Mesothelial cell of epicardium (in vitro differentiated cells): ENCODE measurements at regions not wholly inside any gene's neighbourhood (a gene's known extent, or its start where the extent isn't known, plus 50 kb on each side); places are given as distances from the start of the nearest gene placed in this dataset.
"Not testable (repeated sequence)": the region's sequence is repeated elsewhere in the genome, so short reads cannot be mapped to it uniquely, and the experiment has no call there.

Source experiments
- DNase-seq, 2 experiments: peaks; one replicate each; pipeline ENCODE4 v3.0.0; 2021; ENCODE audit warnings: low spot score in 2 of 2; ENCODE audit not compliant: unreplicated experiment in 2 of 2
- H3K27ac Mint-ChIP-seq: 2 replicates; pipeline ENCODE4 v1.8.0; 2021; ENCODE audit warnings: mixed read lengths
- H3K27me3 Mint-ChIP-seq: 2 replicates; pipeline ENCODE4 v1.8.0; 2021; ENCODE audit warnings: low read depth, mixed read lengths
- H3K36me3 Mint-ChIP-seq: 2 replicates; pipeline ENCODE4 v1.8.0; 2021; ENCODE audit warnings: mixed read lengths
- H3K4me1 Mint-ChIP-seq: 2 replicates; pipeline ENCODE4 v1.8.0; 2021; ENCODE audit warnings: mixed read lengths
- H3K4me3 Mint-ChIP-seq: 2 replicates; pipeline ENCODE4 v1.8.0; 2021; ENCODE audit warnings: mild to moderate bottlenecking, moderate library complexity, mixed read lengths
- H3K9me3 Mint-ChIP-seq: 2 replicates; pipeline ENCODE4 v1.8.0; 2021; ENCODE audit warnings: mixed read lengths
- TF ChIP-seq, protein P1 (sequence below): fragments of 200-600 bp; sonication (generic); IDR thresholded peaks from one replicate; pipeline ENCODE4 v1.5.0; 2021; ENCODE audit warnings: antibody characterized with exemption; ENCODE audit not compliant: unreplicated experiment

DNA sequence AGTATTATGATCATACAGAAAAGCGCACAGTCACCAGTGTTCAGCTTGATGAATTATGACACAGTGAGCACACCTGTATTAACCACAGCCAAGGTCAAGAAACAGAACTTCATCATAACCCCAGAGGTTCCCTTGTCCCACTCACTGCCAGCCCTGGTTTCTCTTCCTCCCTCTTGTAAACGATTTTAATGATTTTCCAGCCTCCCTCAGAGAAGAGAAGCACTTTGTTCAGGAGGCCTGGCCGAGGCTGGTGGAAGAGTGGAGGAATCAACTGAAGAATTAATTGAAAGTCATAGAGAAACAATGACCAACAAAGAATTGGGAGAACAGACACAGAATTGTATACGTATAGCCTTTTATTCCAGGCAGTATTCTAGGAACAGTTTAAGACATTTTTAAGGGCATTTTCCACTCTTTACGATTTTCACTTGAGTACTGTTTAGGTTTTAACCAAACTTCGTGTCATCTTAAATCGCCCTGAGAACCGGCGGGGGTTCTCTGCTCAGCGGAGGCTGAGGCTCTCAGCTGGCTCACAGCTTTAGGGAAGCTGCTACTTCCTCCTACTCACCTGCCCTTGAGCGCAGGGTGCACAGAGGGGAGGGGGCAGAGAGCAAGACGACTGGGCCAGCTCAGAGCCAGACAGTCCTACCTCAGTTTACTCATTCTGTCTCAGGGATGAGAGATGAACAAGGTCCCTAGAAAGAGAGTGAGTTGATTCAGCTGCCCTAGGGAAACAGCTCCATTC is 108.6 kb downstream of the AKAP11 start:
- Mint-ChIP-seq H3K27me3 (peaks cover 12% of the 10 kb centered on the region), H3K27ac (no peak overlapping the region), H3K36me3 (no peaks in the 10 kb centered on the region), H3K4me3 (no peak overlapping the region), H3K9me3 (peaks cover 10% of the 10 kb centered on the region), H3K4me1 (no peaks in the 10 kb centered on the region)
- no peak for DNase-seq
- TF ChIP-seq, protein P1, sequence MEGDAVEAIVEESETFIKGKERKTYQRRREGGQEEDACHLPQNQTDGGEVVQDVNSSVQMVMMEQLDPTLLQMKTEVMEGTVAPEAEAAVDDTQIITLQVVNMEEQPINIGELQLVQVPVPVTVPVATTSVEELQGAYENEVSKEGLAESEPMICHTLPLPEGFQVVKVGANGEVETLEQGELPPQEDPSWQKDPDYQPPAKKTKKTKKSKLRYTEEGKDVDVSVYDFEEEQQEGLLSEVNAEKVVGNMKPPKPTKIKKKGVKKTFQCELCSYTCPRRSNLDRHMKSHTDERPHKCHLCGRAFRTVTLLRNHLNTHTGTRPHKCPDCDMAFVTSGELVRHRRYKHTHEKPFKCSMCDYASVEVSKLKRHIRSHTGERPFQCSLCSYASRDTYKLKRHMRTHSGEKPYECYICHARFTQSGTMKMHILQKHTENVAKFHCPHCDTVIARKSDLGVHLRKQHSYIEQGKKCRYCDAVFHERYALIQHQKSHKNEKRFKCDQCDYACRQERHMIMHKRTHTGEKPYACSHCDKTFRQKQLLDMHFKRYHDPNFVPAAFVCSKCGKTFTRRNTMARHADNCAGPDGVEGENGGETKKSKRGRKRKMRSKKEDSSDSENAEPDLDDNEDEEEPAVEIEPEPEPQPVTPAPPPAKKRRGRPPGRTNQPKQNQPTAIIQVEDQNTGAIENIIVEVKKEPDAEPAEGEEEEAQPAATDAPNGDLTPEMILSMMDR, result no peak

DNA sequence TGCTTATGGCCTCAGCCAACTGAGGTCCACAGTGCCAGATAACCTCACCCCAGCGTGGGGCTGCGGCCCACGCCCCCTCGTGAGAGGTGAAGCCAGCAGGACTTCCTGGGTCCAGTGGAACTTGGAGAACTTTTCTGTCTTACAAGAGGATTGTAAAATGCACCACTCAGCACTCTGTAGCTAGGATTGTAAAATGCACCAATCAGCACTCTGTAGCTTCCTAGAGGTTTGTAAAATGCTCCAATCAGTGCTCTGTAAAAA is 109.1 kb downstream of the AKAP11 start:
- H3K4me3 Mint-ChIP-seq, result no peak overlapping the region
- H3K27me3 Mint-ChIP-seq, result peaks cover 7% of the 10 kb centered on the region
- no peaks in the 10 kb centered on the region for H3K4me1 Mint-ChIP-seq
- H3K36me3 Mint-ChIP-seq, result no peaks in the 10 kb centered on the region
- H3K27ac Mint-ChIP-seq, result no peak overlapping the region
- TF ChIP-seq, protein P1, result no peak
- H3K9me3 Mint-ChIP-seq, result peaks cover 10% of the 10 kb centered on the region
- no peak for DNase-seq

- H3K4me1 Mint-ChIP-seq, H3K4me3 Mint-ChIP-seq, H3K27me3 Mint-ChIP-seq, H3K36me3 Mint-ChIP-seq, H3K27ac Mint-ChIP-seq, DNase-seq, H3K9me3 Mint-ChIP-seq: not testable (repeated sequence)
These were observed 109.5 kb downstream of the AKAP11 start for GRCh38 chr13:42381426-42381825.

- no peaks in the 10 kb centered on the region for H3K4me1 Mint-ChIP-seq
- H3K27ac Mint-ChIP-seq, result no peak overlapping the region
- H3K27me3 Mint-ChIP-seq, result peaks cover 4% of the 10 kb centered on the region
- H3K9me3 Mint-ChIP-seq, result peaks cover 10% of the 10 kb centered on the region
- H3K36me3 Mint-ChIP-seq, result no peaks in the 10 kb centered on the region
- H3K4me3 Mint-ChIP-seq, result no peak overlapping the region
- TF ChIP-seq, protein P1, result no peak
- no peak for DNase-seq
These were observed 111.1 kb downstream of the AKAP11 start for GRCh38 chr13:42383025-42383424.

DNA sequence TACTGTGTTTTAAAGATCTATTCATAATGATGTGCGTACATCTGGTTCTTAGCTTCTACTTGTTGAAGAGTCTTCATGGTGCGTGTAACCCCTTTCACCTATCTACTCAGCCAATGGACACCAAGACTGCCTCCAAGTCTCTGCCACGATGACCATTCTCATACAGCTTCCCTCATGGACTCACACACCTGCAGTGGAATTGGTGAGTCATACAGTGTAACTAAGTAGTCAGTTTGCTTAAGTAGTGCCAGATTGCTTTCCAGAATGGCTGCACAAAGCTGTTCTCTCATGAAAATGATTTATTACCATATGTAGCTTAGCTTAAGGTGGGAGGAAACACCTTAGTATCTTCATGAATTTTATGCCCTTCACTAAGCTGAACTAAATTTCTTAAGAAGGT is 112.3 kb downstream of the AKAP11 start:
- Mint-ChIP-seq H3K4me1 (no peaks in the 10 kb centered on the region), H3K9me3 (peaks cover 10% of the 10 kb centered on the region), H3K4me3 (no peak overlapping the region), H3K27me3 (peaks cover 7% of the 10 kb centered on the region), H3K36me3 (no peaks in the 10 kb centered on the region), H3K27ac (no peak overlapping the region)
- TF ChIP-seq, protein P1, result no peak
- no peak for DNase-seq

- H3K27ac Mint-ChIP-seq, result no peak overlapping the region
These were observed 116.4 kb downstream of the AKAP11 start for GRCh38 chr13:42388326-42388725.

More at GRCh38 chr13:42388326-42388725, 116.4 kb downstream of the AKAP11 start:
- Mint-ChIP-seq H3K4me3 (no peak overlapping the region), H3K36me3 (no peaks in the 10 kb centered on the region), H3K4me1 (no peaks in the 10 kb centered on the region), H3K27me3 (peaks cover 7% of the 10 kb centered on the region), H3K9me3 (no peaks in the 10 kb centered on the region)
- TF ChIP-seq, protein P1, result no peak
- no peak for DNase-seq
